SIG-M5 treated with dmso at 0.1 percent for 504 hours (cell line): ENCODE measurements at regions not wholly inside any gene's neighbourhood (a gene's known extent, or its start where the extent isn't known, plus 50 kb on each side); places are given as distances from the start of the nearest gene placed in this dataset.

Experiments
- DNase-seq: peaks from one replicate; lab custom pipeline; 2025; ENCODE audit not compliant: unreplicated experiment; lab: John Stamatoyannopoulos, UW

DNA sequence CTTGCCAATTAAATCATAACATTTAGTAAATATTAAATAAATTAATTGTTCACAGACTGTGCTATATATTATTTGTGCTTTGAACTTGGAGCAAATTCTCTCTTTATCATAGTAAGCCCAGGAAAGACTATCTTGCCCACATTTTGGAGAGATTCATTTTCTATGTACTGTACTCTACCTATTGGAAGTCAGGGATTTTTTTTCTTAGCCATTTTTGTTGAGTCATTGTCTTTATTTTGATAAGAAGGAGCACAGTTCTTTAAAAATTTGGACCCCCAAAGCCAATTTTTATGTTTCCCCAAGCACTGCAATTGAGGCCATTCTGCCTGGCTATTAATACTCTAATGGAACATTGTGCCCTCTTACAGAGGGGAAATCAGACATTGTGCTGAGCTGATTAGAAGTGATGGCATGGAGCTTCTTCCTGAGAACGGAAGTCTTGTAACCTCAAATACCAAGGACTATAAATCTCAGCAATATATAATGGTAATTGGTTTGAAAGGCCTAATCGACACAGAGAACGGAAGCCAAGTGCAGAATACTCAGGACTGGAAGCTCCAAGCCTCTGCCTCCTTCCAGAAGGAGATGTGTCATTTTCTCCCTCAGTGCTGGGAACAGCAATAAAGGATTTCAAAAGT, 188.8 kb upstream of the PAPPA start:
- DNase-seq, result no peak

DNA sequence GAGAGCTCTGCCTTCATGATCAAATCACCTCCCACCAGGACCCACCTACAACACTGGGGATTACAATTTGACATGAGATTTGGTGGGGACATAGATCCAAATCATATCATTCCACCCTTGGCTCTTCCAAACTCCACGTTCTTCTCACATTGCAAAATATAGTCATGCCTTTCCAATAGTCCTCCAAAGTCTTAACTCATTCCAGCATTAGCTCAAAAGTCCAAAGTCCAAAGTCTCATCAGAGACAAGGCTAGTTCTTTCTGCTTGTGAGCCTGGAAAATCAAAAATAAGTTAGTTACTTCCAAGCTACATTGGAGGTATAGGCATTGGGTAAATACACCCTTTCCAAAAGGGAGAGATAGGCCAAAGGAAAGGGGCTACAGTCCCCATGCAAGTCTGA, 186.9 kb upstream of the PAPPA start:
- DNase-seq, result no peak

DNA sequence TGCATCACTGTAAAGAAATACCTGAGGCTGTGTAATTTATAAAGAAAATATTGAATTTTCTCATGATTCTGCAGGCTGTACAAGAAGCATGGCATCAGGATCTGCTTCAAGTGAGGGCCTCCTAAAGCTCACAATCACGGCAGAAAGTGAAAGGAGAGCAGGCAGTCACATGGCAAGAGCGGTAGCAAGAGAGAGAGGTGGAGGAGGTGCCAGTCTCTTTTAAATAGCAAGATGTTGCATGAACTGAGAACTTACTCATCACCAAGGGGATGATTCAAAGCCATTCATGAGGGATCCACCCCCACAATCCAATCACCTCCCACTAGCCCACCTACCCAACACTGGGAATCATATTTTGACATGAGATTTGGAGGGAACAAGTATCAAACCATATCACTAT, 184.5 kb upstream of the PAPPA start:
- DNase-seq, result no peak

DNA sequence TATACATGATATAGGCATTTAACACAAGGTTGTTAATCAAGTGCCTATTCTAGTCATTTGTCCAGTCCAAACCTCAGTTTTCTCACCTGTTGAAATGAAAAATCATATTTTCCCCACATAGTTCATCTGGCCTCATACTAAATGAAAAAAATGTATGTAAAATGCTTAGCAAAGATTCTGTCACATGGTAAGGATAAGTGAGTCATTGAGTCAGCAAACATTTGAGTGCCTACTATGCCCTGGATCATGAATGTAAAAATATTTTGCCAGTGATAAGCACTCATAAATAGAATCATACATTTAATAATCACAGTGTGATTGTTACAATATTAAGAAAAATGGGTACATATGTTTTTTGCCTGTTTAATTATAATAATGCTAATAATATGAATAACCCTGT, 181.2 kb upstream of the PAPPA start:
- DNase-seq, result no peak

DNA sequence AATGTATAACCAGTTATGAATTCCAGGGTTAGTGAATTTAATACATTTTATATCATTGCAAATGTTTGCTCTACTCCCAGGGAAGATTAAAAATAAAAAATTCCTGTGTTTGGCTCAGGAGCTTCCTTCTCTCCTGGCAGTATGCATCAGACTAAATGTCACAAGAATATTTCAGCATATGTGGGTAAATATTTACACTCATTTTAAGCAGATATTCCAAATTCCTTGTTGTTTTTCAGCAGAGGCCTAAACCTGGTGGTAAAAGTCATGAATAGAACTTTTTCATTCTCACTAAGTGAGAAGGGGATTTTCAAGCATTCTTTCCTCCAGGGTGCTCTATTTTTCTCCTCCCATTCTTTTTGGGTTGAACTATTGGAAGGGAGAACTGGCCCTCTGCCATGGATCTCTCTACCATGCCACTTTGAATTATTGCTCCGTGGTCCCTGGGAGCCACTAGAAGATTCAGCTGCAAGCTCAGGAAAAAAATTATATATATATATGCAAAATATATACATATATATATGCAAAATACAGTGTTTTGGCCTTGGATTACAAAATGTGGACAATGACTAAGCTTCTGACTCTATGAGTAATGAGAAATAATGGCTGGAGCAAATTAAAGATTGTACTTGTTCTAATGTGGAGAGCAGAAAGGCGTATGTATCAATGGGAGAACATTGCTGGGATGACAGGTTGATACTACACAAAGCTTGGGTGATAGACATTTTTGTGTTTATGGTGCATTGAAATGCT, 180.6 kb upstream of the PAPPA start:
- DNase-seq, result no peak

DNA sequence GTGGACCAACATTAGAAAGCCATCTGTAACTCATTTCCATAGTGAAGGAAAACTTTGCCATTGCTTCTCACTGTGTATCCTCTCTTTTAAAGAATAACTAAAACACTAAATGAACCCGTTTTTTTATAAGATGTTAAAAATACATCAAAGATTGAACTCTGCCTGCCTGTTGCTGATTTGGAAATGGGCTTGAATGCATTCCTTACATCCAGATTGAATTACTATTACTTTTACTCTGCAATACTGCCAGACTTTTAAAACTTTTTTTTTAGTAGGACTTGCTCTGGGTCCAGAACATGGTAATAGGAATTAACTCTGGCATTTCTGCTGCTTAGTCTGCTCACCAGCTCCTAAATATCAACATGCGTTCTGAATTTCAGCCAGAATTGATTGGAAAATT, 176.8 kb upstream of the PAPPA start:
- DNase-seq, result no peak

DNA sequence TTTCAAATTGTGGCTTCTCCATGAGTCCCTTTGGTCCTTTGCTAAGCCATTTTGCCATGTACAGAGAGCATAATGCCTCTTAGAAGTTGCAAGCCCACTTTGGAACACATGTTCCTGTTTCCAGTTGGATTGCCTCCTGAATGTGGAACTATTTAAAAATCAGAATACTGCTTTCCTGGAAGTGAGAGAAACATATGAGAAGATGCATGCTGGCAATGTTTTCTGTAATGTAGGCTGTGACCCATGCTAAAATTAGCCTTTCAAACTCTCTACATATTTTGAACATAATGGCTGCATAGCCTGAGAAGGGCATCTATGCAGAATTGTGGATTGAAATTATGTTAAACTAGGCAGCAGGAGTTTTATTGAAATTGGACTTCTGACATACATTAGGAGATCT, 175.5 kb upstream of the PAPPA start:
- no peak for DNase-seq

DNA sequence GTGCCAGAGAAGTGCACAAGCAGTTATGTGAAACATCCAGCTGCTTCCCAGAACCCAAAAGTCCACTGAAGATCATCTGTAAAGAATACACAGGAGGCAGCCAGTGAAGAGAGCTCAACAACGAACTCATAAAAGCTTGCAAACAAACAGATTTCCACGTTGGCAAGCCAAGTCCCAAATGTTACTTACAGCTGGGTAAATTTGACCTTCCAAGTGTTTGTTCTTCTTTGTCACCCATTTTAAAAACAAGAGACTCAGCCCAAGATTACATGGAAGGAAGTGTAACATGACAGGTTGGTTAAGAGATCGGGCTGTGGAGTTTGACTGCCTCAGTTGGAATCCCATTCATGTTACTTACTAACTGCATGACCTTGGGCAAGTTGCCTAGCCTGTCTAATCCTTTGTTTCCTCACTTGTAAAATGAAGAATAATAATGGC, 174.9 kb upstream of the PAPPA start:
- no peak for DNase-seq

DNA sequence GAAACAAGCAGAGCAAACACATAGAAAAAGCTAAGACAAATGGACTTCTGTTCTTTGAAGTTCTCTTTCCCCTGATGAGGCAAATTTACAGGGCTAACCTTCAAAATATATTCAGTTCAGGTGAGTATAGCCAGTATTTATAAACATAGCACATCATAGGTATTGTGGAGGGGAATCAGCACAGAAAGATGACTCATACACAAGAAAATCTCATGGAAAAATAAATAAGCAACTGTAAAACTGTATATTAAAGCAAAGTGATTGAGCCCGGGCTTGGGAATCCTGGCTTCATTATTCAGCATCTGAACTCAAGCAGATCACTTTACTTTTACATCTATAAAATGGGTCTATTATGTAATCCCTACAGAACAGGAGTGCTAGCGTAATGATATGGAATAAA, 173.5 kb upstream of the PAPPA start:
- DNase-seq, result no peak

DNA sequence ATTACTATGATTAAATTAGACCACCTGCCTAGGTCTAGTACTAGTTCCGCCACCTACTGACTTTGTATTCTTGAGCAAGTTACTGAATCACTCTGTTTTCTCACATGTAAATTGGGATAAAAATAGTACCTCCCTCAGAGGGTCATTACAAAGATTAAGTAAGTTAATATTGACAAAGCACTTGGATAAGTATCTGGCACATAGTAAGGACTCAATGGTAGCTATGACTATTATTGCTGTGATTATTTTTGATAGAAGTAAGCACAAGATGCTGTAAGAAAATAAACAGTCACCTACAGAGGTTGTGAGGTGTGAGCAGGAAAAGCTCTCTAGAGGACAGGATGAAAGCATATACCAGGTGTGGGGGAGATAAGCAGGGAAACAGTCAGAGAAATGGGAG, 173.1 kb upstream of the PAPPA start:
- no peak for DNase-seq

DNA sequence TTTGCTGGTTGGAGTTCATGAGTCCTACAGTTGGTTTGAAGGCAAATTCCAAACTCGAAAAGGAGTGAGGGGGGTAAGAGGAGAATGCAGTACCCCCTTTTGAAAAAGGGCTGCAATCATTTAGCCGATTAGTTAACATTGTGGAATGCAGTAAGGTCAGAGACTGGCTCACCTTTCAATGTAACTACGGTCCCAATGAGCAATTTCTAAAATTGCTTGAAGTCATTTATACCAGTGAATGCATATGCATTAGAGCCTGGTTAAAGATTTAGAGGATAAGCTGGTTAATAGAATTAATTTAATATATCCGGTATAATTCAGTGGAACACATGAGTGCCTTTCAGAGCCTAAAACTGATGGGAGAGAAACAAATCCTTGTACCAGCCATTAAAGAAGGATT, 172.6 kb upstream of the PAPPA start:
- no peak for DNase-seq

DNA sequence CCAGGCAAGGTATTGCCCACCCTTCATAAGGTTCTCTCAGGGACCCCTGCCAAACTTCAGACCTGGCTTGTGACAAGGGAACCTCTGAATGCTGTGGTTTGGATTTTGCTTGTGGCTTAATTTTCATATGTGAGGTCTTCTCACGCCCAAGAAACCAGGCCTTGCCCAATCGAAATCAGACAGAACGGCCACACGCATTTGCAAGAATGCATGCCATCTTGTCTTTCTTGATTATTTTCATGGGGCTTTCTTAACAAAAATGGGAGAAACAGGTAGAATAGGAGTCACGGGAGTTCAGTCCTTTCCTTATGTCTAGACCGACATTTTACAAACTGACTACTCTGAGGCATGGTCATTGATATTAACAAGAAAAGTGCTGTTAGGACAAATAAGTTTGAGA, 170.2 kb upstream of the PAPPA start:
- DNase-seq, result no peak

DNA sequence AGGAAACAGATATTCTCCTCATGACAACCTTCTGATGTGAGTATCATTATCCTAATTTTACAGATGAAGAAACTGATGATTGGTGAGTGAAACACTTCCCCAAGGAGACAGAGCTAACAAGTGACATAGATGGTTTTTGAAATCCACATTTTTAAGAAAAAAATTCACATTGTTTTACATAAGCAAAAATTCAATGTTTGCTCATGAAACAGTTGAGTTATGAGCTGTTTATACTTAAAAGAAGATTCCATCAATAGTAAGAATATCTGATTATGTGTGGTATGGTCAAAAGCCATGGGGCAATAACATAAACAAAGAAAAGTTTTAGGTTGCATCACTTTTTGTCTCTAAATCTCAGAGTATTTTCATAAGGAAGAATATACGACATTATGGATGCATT, 167.9 kb upstream of the PAPPA start:
- no peak for DNase-seq

DNA sequence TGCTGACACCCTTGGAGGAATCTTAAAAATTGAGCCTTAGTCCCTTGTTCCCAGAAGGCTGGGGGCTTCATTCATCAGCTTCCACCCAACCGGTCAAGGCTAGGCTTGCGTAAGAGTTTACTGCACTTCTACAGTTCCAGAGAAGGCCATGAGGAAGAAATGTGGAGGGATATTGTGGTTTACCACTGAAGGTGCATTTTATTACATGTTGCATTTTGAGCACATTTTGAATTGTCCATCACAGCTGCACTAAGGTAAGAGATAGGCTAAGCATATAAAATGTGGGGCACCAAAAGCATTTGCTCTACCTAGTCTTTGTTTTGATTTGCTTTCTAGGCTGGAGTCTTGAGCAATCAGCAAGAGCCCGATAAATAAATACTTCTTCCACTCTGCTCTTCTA, 167.1 kb upstream of the PAPPA start:
- DNase-seq, result no peak

DNA sequence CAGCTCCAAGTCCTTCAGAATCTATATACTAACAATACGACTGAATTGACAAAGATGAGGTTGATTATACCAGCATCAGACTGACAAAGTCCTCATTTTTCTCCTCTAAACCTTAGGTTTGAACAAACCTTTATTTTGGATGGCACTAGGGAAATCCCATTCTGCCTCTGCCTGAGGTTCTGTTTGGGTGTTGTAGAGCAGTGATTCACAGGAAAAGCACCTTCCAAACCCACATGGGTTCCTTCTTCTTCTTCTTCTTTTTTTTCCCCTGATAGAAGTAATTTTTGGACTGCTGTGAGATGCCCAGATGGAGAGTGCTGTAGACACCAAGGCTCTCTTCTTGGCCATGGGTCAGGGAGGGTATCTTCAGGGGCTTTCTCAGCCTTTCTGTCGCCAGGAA, 164.9 kb upstream of the PAPPA start:
- no peak for DNase-seq

DNA sequence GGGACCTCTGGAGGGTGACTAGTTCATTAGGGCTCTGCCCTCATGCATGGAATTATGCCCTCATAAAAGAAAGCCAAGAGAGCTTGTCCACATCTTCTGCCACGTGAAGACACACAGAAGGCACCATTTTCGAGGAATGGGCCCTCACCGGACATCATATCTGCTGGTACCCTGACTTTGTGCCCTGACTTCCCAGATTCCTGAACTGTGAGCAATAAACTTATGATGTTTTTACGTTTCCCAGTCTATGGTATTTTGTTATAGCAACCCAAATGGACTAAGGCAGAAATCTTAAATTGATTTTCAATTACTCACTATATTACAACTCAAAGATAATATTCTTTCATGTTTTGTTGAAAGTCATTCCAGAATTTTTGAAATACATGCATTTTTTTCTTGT, 163.8 kb upstream of the PAPPA start:
- DNase-seq, result no peak

DNA sequence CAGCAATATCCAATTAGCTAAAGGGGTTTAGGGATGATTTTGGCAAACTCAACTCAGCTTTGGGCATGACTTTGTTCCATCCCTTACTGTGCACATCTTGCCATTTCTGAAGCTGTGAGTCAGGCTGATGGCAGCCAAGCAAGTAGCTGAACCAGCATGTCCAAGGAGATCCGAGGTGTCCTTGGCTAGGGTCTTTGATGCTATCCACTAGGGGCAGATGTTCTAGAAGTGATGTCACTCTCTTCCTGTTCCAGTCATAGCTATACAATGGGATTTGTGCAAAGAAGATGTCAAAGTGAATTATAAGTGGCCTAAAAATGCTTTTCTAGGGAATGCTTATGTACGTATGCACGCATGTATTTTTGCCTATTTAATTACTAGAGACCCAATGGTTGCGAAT, 160.8 kb upstream of the PAPPA start:
- DNase-seq, result no peak

DNA sequence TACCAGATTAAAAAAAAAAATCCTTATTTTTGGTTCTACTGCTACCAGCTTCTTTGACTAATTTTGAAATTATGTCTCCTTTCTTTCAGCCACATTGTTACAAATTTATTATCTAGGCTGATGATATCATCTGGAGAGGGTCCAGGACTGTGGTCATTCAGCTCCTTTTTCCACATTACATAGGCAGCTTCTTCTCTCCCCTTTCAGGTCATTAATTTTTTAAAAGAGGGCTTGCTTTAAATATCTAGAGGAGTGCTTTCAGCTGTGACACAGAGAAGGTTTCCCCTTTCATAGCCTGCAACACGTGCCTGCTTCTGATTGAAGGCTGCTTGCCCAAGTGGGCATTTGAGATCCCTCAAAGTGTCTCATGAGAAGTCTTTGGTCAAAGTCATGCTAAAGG, 155.7 kb upstream of the PAPPA start:
- DNase-seq, result no peak

DNA sequence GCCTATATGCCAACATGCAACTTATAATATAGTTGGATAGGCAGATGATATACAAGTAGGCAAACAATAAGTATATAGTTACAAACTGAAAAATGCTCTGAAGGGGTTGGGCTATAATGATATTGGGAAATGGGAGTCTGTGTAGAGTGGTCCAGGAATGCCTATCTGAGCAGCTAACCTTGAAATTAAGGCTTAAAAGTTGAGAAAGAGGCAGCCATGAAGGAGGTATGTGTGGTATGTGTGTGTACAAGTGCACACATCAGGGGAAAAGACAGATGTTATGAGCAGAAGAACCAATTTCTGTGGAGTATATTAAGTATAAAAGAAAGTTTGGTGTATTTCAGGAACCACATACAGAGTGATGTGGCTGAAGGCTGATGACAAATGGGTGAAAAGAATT, 154.9 kb upstream of the PAPPA start:
- DNase-seq, result no peak

DNA sequence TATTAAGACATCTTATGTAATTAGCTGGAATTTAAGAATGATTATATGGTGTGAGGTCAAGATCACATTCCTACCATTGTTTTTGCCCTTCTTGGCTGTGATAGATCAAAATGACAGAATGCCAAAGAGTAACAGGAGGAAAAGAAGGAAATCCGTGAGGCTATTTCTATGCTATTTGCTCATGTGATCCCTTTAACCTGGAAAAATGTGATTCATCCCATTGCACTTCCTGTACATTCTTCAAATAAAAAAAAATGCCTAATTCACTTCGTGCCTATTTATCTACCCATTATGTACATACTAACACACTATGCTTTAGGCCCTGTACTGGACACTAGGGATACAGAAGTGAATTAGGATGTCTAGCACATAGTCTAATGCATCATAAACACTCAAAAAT, 154.1 kb upstream of the PAPPA start:
- no peak for DNase-seq

DNA sequence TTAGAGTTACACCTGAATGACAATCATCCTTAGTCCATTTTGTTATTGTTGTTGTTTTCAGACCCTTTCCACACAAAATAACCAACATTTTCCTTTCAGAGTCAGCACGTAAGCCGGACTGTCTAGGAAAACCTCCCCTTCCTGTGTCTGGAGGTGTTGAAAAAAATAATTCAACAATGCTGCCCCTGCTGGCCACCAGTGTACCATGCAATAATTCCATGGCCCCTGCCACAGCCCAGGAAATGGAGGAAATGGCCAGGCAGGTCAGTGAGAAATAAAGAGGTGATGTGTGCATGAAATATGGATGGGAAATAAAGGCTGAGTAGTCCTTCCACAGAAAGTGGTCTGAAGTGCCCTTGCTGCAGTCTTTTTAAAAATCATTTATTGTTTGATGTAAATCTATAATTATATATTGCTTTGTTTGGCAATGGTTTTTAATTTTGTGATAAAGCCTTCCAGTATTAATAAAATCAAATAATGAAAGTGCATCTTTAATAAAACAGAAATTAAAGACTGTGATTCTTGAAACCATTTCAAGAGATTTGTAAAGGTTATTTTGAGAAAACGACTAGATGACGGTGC, 152.8 kb upstream of the PAPPA start:
- DNase-seq, result no peak

DNA sequence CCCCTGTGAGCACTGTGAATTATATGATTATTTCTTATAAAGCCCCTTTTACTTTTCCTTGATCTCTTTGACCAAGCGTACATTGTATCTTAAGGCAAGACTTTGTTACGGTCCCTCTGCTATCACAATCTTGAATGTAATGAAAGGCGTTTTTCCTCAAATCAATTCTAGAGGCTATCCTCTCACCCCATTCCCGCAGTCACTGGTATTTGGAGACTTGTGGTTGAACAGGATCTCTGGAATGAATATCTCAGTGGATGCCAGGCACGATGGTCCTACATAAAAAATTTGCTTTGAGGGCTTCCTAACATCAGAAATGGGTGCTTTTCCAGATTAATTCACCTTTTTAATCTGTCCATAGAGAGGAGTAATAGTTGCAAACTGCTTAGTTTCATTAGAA, 151.4 kb upstream of the PAPPA start:
- no peak for DNase-seq

DNA sequence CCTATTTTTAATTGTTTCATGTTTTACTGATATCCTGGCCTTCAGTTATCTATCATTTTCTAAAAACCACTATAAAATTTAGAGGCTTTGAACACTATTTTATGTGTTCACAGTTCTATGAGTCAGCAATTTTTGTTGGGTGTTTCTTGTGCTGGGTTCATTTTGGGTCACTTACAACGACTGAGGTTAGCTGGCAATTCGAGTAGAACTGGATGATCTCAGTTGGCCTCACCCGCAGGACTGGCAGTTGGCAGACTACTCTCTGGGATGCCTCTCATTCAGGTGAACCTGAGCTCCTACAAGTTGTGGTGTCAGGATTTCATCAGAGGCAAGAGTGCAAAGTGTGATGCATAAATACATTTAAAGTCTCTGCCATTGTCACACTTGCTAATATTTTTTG, 151.0 kb upstream of the PAPPA start:
- DNase-seq, result no peak
